Kasumi-1 (cell line): ENCODE measurements at regions not wholly inside any gene's neighbourhood (a gene's known extent, or its start where the extent isn't known, plus 50 kb on each side); places are given as distances from the start of the nearest gene placed in this dataset.
"Not testable (repeated sequence)": the region's sequence is repeated elsewhere in the genome, so short reads cannot be mapped to it uniquely, and the experiment has no call there.

ENCODE experiments used
- DNase-seq, 2 experiments: peaks; one replicate each; lab custom pipeline; 2025; lab: John Stamatoyannopoulos, UW

- DNase-seq: no peak
Measured at GRCh38 chr5:117431091-117431490, 856.5 kb upstream of the SEMA6A start.

- DNase-seq: no peak
Measured at GRCh38 chr5:117425163-117425562, 850.5 kb upstream of the SEMA6A start.

DNA sequence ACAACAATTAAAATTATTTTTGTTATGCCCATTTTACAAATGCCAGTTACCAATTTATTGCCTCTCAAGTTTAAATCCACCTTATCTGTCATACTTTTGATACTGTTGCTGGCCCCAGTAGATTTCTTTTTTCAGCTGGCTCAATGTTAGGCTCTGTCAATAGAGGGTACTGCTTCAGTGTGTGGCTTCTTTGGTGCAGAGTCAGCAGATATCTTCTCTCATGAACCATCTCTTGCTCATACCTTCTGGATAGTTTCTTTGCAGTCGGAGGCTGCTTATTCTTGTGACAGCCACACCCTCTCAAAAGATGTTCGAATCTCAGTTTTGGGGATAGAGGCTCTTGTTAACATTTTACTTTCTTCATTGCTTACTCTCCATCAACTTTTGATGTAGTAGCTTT, 849.9 kb upstream of the SEMA6A start:
- no peak for DNase-seq

GRCh38 chr5:117417501-117417900, 842.9 kb upstream of the SEMA6A start:
- DNase-seq: no peak

- no peak for DNase-seq
Measured at GRCh38 chr5:117414926-117415325, 840.3 kb upstream of the SEMA6A start.

- DNase-seq: no peak
Measured at GRCh38 chr5:117411701-117412100, 837.1 kb upstream of the SEMA6A start.

DNA sequence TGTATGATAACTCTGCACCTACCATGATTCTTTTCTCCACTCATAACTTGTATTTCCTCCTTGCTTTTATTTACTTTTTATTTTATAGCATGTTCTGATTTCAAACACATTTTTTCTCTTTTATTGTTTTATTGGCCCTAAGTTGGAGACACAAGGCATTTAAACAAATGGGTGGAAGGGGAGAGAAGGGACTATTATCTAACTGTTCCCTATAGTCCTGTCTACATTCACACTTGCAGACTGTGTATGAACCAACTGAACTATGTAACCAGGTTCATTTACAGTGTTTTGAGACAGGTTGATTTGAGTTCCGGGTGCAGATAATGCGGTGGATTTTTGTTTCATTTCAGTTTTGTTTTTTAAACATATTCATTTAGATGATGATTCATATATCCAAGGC, 830.6 kb upstream of the SEMA6A start:
- DNase-seq: no peak

DNA sequence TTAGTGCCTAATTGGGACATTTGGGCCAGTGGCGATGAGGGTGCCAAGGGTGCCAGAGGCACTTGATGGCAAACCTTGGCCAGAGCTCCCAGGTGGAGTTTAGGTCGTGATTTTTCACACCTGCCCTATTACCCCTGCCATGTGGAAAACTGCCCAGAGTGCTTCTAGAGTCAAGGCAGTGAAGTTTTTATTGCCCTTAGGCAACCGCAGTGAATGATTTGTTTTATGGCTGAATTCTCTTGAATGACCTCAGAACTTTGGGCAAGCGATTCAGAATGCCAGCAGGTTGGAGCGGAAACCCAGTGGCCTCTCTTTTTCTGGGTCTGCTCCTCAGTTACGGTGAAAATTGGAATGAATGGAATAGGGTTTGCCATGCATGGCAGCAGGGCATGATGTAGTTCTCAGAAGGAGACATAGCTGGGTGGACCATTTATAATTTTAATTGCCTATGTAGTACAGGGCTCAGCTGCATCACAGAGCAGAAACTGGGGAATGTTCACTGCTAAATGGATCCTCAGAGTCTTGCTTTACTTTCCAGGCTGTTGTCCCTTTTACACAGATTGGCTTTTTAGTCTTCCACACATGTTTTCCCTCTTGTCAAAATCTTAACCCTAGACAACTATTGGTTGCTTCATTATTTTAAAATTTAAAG, 820.0 kb upstream of the SEMA6A start:
- no peak for DNase-seq

GRCh38 chr5:117393125-117393524, 818.5 kb upstream of the SEMA6A start:
- DNase-seq: no peak

- no peak for DNase-seq
Measured at GRCh38 chr5:117380316-117380715, 805.7 kb upstream of the SEMA6A start.

DNA sequence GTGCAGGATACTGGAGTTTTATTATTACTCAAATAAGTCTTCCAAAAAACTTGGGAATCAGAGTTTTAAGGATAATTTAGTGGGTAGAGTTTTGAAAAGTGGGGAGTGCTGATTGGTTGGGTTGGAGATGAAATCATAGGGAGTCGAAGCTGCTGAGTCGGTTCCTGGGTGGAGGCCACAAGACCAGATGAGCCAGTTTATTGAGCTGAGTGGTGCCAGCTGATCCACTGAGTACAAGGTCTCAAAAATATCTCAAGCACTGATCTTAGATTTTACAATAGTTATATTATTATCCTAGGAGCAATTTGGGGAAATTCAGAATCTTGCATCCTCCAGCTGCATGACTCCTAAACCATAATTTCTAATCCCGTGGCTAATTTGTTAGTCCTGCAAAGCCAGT, 804.9 kb upstream of the SEMA6A start:
- no peak for DNase-seq

- no peak for DNase-seq
Measured at GRCh38 chr5:117376748-117377147, 802.1 kb upstream of the SEMA6A start.

GRCh38 chr5:117359895-117360294, 785.3 kb upstream of the SEMA6A start:
- no peak for DNase-seq

GRCh38 chr5:117357886-117358285, 783.3 kb upstream of the SEMA6A start:
- no peak for DNase-seq

DNA sequence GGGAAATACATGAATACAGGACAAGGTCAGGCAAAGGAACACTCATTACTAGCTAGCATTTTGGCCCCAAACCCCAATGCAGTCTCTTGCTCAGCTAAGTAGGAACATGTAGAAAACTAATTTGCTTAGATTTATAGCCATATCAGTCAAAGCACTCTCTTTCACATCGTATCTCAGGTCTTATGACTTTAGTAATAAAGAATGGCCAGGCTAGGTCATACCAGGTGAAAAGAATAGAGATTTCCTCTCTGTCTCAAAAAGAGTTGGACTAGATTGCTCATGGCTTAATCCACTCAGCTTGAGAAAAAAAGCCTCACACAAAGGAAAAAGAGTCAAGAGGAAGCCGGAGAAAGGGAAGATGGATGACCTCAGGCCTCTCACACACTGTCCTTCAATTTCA, 772.7 kb upstream of the SEMA6A start:
- DNase-seq: no peak

DNA sequence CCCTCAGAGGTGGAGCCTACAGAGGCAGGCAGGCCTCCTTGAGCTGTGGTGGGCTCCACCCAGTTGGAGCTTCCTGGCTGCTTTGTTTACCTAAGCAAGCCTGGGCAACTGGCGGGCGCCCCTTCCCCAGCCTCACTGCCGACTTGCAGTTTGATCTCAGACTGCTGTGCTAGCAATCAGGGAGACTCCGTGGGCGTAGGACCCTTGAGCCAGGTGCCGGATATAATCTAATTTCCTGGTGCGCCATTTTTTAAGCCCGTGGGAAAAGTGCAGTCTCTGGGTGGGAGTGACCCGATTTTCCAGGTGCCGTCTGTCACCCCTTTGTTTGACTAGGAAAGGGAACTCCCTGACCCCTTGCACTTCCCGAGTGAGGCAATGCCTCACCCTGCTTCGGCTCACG, 769.1 kb upstream of the SEMA6A start:
- not testable (repeated sequence) for DNase-seq

DNA sequence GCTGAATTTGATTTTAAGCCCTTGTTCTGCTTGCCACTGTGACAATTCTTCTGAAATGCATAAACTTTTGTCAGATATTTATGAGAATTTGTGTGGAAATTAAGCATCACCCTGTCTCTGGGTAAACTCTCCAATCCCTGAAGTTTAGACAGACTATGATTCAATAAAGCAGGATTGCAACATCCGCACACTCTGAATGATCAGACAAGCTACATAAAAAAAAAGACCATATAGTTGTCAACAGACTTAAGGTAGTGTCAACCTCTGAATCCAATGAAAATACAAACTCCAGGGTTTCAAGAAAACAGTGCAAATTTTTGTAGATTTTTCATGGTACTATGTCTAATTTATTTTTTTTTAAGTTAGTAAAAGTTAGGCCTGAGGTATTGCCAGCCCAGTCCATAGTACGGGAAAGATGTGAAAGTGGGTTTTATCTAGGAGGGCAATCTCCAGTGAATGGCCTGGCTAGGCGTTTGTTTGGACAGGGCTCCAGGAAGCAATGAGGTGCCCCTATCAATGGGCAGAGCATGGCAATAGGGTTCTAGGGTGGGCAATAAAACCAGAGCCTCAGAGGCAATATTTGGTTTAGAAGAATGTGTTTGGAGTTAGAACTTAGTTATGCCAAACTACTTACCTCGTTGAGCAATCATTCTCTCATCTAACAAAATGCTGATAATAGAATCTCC, 762.6 kb upstream of the SEMA6A start:
- no peak for DNase-seq

GRCh38 chr5:117336208-117336607, 761.6 kb upstream of the SEMA6A start:
- DNase-seq: no peak

- no peak for DNase-seq
Measured at GRCh38 chr5:117333011-117333410, 758.4 kb upstream of the SEMA6A start.

DNA sequence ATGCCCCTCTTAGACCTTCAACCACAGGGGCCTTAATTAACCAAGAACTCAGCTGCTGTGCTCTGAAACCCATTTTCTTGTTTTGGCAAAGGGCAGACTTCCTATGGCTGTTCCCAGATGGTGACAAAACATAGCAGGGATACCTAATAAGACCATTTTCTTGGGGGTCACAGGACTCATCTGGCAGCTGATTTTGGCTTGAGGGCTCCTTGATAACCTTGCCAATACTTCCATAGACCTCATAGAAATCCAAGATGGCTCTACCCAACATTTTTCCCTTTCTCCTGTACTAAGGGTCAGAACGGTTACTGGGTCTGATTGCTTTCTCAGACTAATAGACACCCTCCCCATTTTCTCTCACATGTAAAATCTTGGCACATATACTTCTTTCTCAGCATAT, 757.7 kb upstream of the SEMA6A start:
- DNase-seq: no peak

- DNase-seq: no peak
Measured at GRCh38 chr5:117327511-117327910, 752.9 kb upstream of the SEMA6A start.

DNA sequence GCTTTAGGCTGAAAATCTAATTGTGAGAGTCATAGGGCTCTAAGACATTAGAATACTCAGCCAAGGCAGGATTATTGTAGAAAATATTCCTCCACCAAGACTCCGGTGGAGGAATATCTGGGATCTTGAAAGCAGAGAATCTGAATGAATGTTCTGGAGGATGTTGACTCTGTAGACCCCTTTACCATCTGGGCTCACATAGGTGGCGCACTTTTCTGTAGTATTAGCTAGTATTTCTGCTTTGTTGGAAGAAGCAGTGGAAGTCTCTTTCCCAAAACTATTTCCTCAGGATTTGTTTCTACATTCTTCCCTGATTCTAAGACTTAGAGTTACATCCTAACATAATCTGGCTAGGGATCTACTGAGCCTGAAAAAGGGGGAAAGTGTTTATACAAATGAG, 752.4 kb upstream of the SEMA6A start:
- no peak for DNase-seq

GRCh38 chr5:117318528-117318927, 743.9 kb upstream of the SEMA6A start:
- DNase-seq: no peak

DNA sequence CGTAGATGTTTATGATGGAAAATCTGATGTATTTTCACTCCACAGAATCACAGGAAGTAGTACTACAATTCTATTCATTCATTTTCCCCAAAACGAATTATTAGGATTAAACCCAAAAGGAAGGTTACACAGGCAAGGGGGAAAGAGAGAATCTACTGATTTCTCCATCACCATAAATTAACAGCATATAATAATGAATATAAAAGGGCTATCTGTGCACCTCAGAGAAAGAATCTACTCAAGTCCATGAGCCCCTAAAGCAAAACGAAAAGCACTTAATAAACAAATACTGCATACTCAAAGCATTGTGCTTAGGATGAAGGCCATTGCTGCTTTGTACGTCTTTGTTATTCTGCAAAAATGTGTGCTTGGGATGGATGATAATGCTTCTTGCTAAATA, 740.5 kb upstream of the SEMA6A start:
- DNase-seq: no peak
